Gastrocnemius medialis (tissue), 4 donors: ENCODE measurements at regions not wholly inside any gene's neighbourhood (a gene's known extent, or its start where the extent isn't known, plus 50 kb on each side); places are given as distances from the start of the nearest gene placed in this dataset.

ENCODE experiments used
- POLR2A ChIP-seq, 2 donors: fragments of 450-650 bp; IDR thresholded peaks; one replicate each; pipeline ENCODE4 v1.6.1; 2017; ENCODE audit warnings: antibody characterized with exemption in 2 of 2, mild to moderate bottlenecking in 2 of 2, moderate library complexity in 2 of 2
- TF ChIP-seq, protein P1 (sequence below), 5 experiments: fragments of 450-650 bp in 3 of 5; fragments of 200-600 bp in 2 of 5; sonication (generic) in 2 of 5; IDR thresholded peaks in 4 of 5; conservative IDR thresholded peaks in 1 of 5; 1 replicate in 4 of 5; 2 replicates in 1 of 5; pipeline ENCODE4 v1.5.1; 2016 to 2019; ENCODE audit warnings: antibody characterized with exemption in 5 of 5, mild to moderate bottlenecking in 3 of 5, moderate library complexity in 3 of 5

DNA sequence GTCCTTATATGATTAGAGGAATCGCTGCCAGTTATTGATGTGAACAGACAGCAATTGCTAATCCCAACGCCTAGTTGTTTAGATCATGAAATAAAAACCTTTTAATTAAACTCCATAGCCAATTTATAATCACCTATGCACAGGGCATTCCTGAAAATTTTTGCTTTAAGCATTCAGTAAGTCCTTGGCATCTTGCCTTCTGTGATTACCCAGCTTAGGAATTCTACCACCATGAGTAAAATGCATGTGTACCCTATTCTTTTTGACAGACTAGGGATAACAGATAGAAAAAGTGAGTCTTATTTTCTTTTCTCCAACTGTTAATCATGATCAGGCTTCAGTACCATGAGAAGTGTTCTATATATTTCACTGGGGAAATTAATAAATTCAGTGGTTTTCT is 995.3 kb upstream of the GRIA3 start:
- TF ChIP-seq, protein P1, sequence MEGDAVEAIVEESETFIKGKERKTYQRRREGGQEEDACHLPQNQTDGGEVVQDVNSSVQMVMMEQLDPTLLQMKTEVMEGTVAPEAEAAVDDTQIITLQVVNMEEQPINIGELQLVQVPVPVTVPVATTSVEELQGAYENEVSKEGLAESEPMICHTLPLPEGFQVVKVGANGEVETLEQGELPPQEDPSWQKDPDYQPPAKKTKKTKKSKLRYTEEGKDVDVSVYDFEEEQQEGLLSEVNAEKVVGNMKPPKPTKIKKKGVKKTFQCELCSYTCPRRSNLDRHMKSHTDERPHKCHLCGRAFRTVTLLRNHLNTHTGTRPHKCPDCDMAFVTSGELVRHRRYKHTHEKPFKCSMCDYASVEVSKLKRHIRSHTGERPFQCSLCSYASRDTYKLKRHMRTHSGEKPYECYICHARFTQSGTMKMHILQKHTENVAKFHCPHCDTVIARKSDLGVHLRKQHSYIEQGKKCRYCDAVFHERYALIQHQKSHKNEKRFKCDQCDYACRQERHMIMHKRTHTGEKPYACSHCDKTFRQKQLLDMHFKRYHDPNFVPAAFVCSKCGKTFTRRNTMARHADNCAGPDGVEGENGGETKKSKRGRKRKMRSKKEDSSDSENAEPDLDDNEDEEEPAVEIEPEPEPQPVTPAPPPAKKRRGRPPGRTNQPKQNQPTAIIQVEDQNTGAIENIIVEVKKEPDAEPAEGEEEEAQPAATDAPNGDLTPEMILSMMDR (IDR thresholded peaks at IDR 0.05 in 4 of 5, conservative IDR thresholded peaks at IDR 0.05 in 1 of 5), result no peak
- no peak for TF ChIP-seq POLR2A (IDR thresholded peaks at IDR 0.05)
